Endodermal cell (in vitro differentiated cells): ENCODE measurements at regions not wholly inside any gene's neighbourhood (a gene's known extent, or its start where the extent isn't known, plus 50 kb on each side); places are given as distances from the start of the nearest gene placed in this dataset.

Experiments
- DNase-seq: peaks from one replicate; pipeline ENCODE4 v3.0.0-alpha.2; 2017
- H3K27ac ChIP-seq: 2 replicates; pipeline ENCODE4 v1.5.1; 2013; ENCODE audit warnings: mild to moderate bottlenecking, low read depth, low read length, moderate library complexity
- H3K27me3 ChIP-seq: 2 replicates; pipeline ENCODE4 v1.6.1; 2013; ENCODE audit warnings: mild to moderate bottlenecking, low read length, moderate library complexity; ENCODE audit not compliant: insufficient read depth, control insufficient read depth, poor library complexity, severe bottlenecking
- H3K36me3 ChIP-seq: 2 replicates; pipeline ENCODE4 v1.7.0; 2013; ENCODE audit warnings: mild to moderate bottlenecking, low read length, moderate library complexity; ENCODE audit not compliant: control insufficient read depth, insufficient read depth
- H3K4me1 ChIP-seq: one replicate; pipeline ENCODE4 v1.7.0; 2013; ENCODE audit warnings: low read length; ENCODE audit not compliant: control insufficient read depth, insufficient read depth
- H3K4me3 ChIP-seq: 2 replicates; pipeline ENCODE4 v1.5.1; 2013; ENCODE audit warnings: mild to moderate bottlenecking, low read length, moderate library complexity
- H3K9ac ChIP-seq: 2 replicates; pipeline ENCODE4 v1.6.1; 2013; ENCODE audit warnings: mild to moderate bottlenecking, low read length, moderate library complexity; ENCODE audit not compliant: poor library complexity, severe bottlenecking; ENCODE audit errors: extremely low read depth
- H3K9me3 ChIP-seq: 2 replicates; pipeline ENCODE4 v1.6.1; 2013; ENCODE audit warnings: mild to moderate bottlenecking, low read length, moderate library complexity; ENCODE audit not compliant: control insufficient read depth
- H3K27ac Mint-ChIP-seq: 2 replicates; pipeline ENCODE4 v1.8.0; 2020; ENCODE audit warnings: mixed read lengths
- H3K27me3 Mint-ChIP-seq: 2 replicates; pipeline ENCODE4 v1.8.0; 2021; ENCODE audit warnings: mild to moderate bottlenecking, mixed read lengths; ENCODE audit not compliant: insufficient read depth
- H3K36me3 Mint-ChIP-seq: 2 replicates; pipeline ENCODE4 v1.8.0; 2020; ENCODE audit warnings: low read depth, mixed read lengths
- H3K4me1 Mint-ChIP-seq: 2 replicates; pipeline ENCODE4 v1.8.0; 2020; ENCODE audit warnings: mixed read lengths
- H3K4me3 Mint-ChIP-seq: 2 replicates; pipeline ENCODE4 v1.8.0; 2020; ENCODE audit warnings: mild to moderate bottlenecking, moderate library complexity, mixed read lengths
- H3K9me3 Mint-ChIP-seq: 2 replicates; pipeline ENCODE4 v1.8.0; 2020; ENCODE audit warnings: mild to moderate bottlenecking, mixed read lengths
- WGBS, 2 experiments: methylation state at CpG; one replicate each; pipeline versions ENCODE4 v1.1.5 to v1.1.7; 2013; ENCODE audit warnings: missing lambda C conversion rate in 2 of 2, mixed read lengths in 1 of 2; ENCODE audit not compliant: insufficient coverage in 1 of 2, insufficient read length in 1 of 2; 5-methylcytosine and 5-hydroxymethylcytosine counted together
- TF ChIP-seq, protein P1 (sequence below): fragments of 200-600 bp; sonication (generic); conservative IDR thresholded peaks from 2 replicates; pipeline ENCODE4 v1.5.0; 2021; ENCODE audit warnings: antibody characterized with exemption, mild to moderate bottlenecking

DNA sequence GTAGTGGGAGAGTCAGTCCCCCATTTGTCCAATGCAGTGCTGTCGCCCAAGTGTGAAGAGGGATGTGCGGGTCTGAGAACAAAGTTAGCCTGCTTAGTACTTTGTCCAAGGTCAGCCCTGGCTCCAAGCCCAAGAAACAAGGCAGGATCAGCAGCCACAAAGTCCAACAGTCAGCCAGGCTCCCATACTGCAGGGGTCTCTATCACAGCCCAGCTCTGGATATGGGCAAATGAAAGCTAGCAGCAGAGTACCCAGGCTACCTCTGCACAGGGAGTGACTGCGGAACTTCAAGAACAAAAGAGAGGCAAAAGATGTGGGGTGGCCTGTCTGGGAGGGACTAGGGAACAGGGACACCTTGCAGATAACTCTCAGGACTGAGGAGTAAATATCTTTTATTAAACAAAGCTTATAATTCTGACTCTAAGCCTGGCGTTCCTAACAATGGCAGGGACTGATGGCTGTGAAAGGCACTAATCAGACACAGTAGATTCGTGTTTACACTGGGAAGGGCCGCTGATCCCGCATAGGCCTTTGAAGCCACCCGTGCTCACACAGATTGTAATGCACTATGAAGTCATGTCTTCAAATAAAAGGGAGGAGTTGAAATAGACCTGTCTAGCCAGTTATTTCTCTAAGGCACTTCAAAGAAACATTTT lies 91.0 kb upstream of the EEA1 start:
- Mint-ChIP-seq H3K4me1 (peaks cover 73% of the 10 kb centered on the region), H3K27ac (peak overlapping the region; percentile 40), H3K4me3 (no peak overlapping the region), H3K9me3 (no peaks in the 10 kb centered on the region), H3K36me3 (peaks cover 37% of the 10 kb centered on the region), H3K27me3 (no peaks in the 10 kb centered on the region)
- 44 to 70% methylated on average over 7 to 8 of the region's 8 CpGs for WGBS, 2 experiments
- no peak overlapping the region for H3K4me3 ChIP-seq
- peak overlapping the region; percentile 4 for H3K27ac ChIP-seq
- no peaks in the 10 kb centered on the region for H3K27me3 ChIP-seq
- peaks cover 32% of the 10 kb centered on the region for H3K4me1 ChIP-seq
- no peaks in the 10 kb centered on the region for H3K9me3 ChIP-seq
- TF ChIP-seq, protein P1, sequence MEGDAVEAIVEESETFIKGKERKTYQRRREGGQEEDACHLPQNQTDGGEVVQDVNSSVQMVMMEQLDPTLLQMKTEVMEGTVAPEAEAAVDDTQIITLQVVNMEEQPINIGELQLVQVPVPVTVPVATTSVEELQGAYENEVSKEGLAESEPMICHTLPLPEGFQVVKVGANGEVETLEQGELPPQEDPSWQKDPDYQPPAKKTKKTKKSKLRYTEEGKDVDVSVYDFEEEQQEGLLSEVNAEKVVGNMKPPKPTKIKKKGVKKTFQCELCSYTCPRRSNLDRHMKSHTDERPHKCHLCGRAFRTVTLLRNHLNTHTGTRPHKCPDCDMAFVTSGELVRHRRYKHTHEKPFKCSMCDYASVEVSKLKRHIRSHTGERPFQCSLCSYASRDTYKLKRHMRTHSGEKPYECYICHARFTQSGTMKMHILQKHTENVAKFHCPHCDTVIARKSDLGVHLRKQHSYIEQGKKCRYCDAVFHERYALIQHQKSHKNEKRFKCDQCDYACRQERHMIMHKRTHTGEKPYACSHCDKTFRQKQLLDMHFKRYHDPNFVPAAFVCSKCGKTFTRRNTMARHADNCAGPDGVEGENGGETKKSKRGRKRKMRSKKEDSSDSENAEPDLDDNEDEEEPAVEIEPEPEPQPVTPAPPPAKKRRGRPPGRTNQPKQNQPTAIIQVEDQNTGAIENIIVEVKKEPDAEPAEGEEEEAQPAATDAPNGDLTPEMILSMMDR = no peak
- DNase-seq = peak; percentile 78
- peaks cover 46% of the 10 kb centered on the region for H3K36me3 ChIP-seq
- H3K9ac ChIP-seq = no peak overlapping the region

DNA sequence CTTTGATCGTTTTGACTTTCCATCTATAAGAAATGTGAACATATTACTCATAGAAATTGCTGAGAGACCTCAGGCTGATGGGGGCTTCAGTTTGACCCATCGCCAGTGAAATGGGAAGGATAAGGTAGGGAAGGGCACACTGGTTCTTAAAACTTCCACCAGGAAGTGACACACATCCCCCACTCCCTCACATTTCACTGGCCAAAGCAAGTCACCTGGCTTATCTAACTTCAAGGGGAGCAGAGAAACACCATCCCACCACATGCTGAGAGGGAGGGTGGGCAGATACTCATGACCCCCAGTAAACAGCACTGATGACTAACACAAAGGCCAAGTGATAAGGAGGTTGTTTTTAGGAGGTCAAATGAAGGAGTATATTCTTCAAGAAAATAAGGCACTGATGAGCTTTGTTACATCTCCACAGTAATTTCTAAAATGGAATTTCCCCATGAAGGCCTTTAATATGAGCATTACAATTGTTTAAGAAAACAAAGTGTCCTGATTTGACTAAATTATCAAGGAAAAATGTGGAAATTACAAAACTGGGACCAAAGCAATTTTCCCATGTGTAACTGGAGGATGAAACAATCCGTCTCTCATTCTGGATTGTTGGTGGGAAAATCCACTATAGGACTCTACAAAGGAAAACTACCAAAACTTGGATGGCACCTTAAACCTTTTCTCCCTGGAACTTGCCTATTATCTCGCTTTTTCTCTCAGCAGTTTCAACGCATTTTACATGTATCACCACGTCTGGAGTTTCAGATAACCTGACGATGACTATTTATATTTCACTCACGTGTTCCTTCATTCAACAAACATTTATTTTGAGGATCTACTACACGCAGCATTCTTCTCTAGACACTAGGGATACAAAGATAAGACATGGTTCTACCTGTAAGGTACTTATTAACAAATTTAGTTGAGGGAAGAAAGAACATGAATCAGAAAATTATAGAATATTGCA lies 91.8 kb upstream of the EEA1 start:
- TF ChIP-seq, protein P1 = no peak
- Histone ChIP-seq H3K9me3 (no peaks in the 10 kb centered on the region), H3K9ac (no peak overlapping the region), H3K4me1 (peaks cover 29% of the 10 kb centered on the region), H3K4me3 (no peak overlapping the region), H3K36me3 (peaks cover 38% of the 10 kb centered on the region), H3K27me3 (no peaks in the 10 kb centered on the region), H3K27ac (peak overlapping the region; percentile 4)
- H3K36me3 Mint-ChIP-seq = peaks cover 30% of the 10 kb centered on the region
- H3K27ac Mint-ChIP-seq = peak overlapping the region; percentile 40
- H3K27me3 Mint-ChIP-seq = no peaks in the 10 kb centered on the region
- no peak overlapping the region for H3K4me3 Mint-ChIP-seq
- 68 to 75% methylated on average over 5 to 9 of the region's 9 CpGs for WGBS, 2 experiments
- peaks cover 72% of the 10 kb centered on the region for H3K4me1 Mint-ChIP-seq
- no peaks in the 10 kb centered on the region for H3K9me3 Mint-ChIP-seq
- peak; percentile 87 for DNase-seq

DNA sequence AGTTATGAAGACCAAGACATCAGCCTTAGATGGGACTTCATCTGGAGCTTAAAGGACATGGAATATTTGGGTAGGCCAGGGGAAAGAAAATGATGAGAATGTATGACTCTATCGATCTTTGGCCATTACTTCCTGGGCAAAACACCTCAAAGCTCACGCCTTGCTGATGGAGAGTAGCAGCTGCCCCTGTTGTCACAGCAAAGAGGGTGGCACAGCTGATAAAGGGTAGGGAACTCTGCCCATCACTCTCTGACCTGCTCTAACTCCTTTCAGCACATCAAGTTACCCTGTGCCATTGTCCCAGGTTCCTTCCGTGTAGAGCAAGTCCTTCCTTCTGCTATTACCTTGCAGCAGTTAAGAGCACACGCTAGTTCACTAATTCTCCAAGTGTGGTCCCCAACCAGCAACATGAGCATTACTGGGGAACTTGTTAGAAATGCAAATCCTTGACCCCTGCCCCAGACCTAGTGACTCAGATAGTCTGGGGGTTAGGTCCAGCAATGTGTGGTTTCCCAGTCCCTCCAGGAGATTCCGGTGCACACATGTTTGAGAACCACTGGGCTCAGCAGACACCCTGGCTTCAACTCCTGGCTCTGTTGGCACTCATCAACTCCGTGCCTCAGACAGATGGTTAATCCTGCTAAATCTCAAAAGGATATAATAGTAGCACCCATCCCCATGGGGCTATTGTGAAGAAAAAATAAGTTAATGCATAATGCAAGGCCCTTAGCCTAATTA lies 93.7 kb upstream of the EEA1 start:
- no peak overlapping the region for H3K4me3 Mint-ChIP-seq
- 69 to 83% methylated on average over 4 to 6 of the region's 6 CpGs for WGBS, 2 experiments
- TF ChIP-seq, protein P1 = no peak
- no peaks in the 10 kb centered on the region for H3K9me3 Mint-ChIP-seq
- peaks cover 17% of the 10 kb centered on the region for H3K36me3 Mint-ChIP-seq
- H3K36me3 ChIP-seq = peaks cover 20% of the 10 kb centered on the region
- H3K4me1 Mint-ChIP-seq = peaks cover 61% of the 10 kb centered on the region
- peak overlapping the region; percentile 67 for H3K27ac Mint-ChIP-seq
- no peak overlapping the region for H3K4me3 ChIP-seq
- H3K9ac ChIP-seq = no peak overlapping the region
- no peaks in the 10 kb centered on the region for H3K27me3 ChIP-seq
- peak; percentile 70 for DNase-seq
- peaks cover 25% of the 10 kb centered on the region for H3K4me1 ChIP-seq
- no peak overlapping the region for H3K27ac ChIP-seq
- H3K9me3 ChIP-seq = no peaks in the 10 kb centered on the region
- no peaks in the 10 kb centered on the region for H3K27me3 Mint-ChIP-seq
